ENCODE measurements at regions not wholly inside any gene's neighbourhood (a gene's known extent, or its start where the extent isn't known, plus 50 kb on each side); places are given as distances from the start of the nearest gene placed in this dataset.

GRCh38 chr12:126346087-126346486 lies 1280.9 kb downstream of the AACS start:
- intact Hi-C loops (cut with micrococcal nuclease): no loop called here
- H3K9ac ChIP-seq (ENCODE audit: low read length): no peak overlapping the region
- ChIA-PET POLR2A (ENCODE audit: unreplicated experiment) (no interaction called here), CTCF (no interaction called here)
- H3F3A ChIP-seq (ENCODE audit: low read length, unreplicated experiment): no peaks in the 10 kb centered on the region
- no TSS peak for BruUV-seq (replicated peaks)
- no peaks in the 10 kb centered on the region for H3K27me3 ChIP-seq (ENCODE audit: low read length)
- H3K36me3 ChIP-seq (ENCODE audit: low read depth, low read length): no peaks in the 10 kb centered on the region
- no peaks in the 10 kb centered on the region for H4K20me1 ChIP-seq (ENCODE audit: low read length)
- no peaks in the 10 kb centered on the region for H3K79me2 ChIP-seq (ENCODE audit: low read length)
- no peak overlapping the region for H2AFZ ChIP-seq (ENCODE audit: low read length)
- H3K4me2 ChIP-seq (ENCODE audit: low read length): no peak overlapping the region
- no peak overlapping the region for H3K4me3 ChIP-seq (ENCODE audit: low read length)
- no peaks in the 10 kb centered on the region for H3K9me2 ChIP-seq (replicated peaks; ENCODE audit: low read length)
- H3K9me3 ChIP-seq (ENCODE audit: low read length): 0 out of 2 replicates have a peak, but pooled peaks cover 6% of the 10 kb centered on the region
- ATAC-seq (no peak), DNase-seq (no peak)
- H3K27ac ChIP-seq (ENCODE audit: low read length): no peak overlapping the region
- TF ChIP-seq EZH2 (IDR thresholded peaks at IDR 0.05; ENCODE audit: low read length, unreplicated experiment) (no peak), CTCF (conservative IDR thresholded peaks at IDR 0.05; ENCODE audit: low read depth, low read length) (no peak), EZH2phosphoT487 (IDR thresholded peaks at IDR 0.05; ENCODE audit: borderline replicate concordance, low read length) (no peak)
- H3K4me1 ChIP-seq (ENCODE audit: insufficient read depth, low read length): no peaks in the 10 kb centered on the region

- Histone ChIP-seq H3K9me2 (replicated peaks; ENCODE audit: low read length) (no peaks in the 10 kb centered on the region), H3K27me3 (ENCODE audit: low read length) (no peaks in the 10 kb centered on the region), H3F3A (ENCODE audit: low read length, unreplicated experiment) (no peaks in the 10 kb centered on the region), H2AFZ (ENCODE audit: low read length) (no peak overlapping the region), H3K9me3 (ENCODE audit: low read length) (0 out of 2 replicates have a peak, but pooled peaks cover 6% of the 10 kb centered on the region), H3K4me3 (ENCODE audit: low read length) (no peak overlapping the region), H3K9ac (ENCODE audit: low read length) (no peak overlapping the region), H3K36me3 (ENCODE audit: low read depth, low read length) (no peaks in the 10 kb centered on the region), H4K20me1 (ENCODE audit: low read length) (no peaks in the 10 kb centered on the region), H3K79me2 (ENCODE audit: low read length) (no peaks in the 10 kb centered on the region), H3K4me1 (ENCODE audit: insufficient read depth, low read length) (no peaks in the 10 kb centered on the region), H3K4me2 (ENCODE audit: low read length) (no peak overlapping the region), H3K27ac (ENCODE audit: low read length) (no peak overlapping the region)
- ChIA-PET CTCF (no interaction called here), POLR2A (ENCODE audit: unreplicated experiment) (no interaction called here)
- ATAC-seq: no peak
- intact Hi-C loops (cut with micrococcal nuclease): no loop called here
- no peak for DNase-seq
- TF ChIP-seq CTCF (conservative IDR thresholded peaks at IDR 0.05; ENCODE audit: low read depth, low read length) (peak; percentile 42), EZH2phosphoT487 (IDR thresholded peaks at IDR 0.05; ENCODE audit: borderline replicate concordance, low read length) (no peak), EZH2 (IDR thresholded peaks at IDR 0.05; ENCODE audit: low read length, unreplicated experiment) (no peak)
- no TSS peak for BruUV-seq (replicated peaks)
Measured at GRCh38 chr12:126347421-126347820, 1282.2 kb downstream of the AACS start.

- Histone ChIP-seq H4K20me1 (ENCODE audit: low read length) (no peaks in the 10 kb centered on the region), H3K4me1 (ENCODE audit: insufficient read depth, low read length) (no peaks in the 10 kb centered on the region), H3K27ac (ENCODE audit: low read length) (no peak overlapping the region), H3K9me2 (replicated peaks; ENCODE audit: low read length) (no peaks in the 10 kb centered on the region), H3K36me3 (ENCODE audit: low read depth, low read length) (no peaks in the 10 kb centered on the region), H3K27me3 (ENCODE audit: low read length) (no peaks in the 10 kb centered on the region), H3K79me2 (ENCODE audit: low read length) (no peaks in the 10 kb centered on the region), H3K9me3 (ENCODE audit: low read length) (0 out of 2 replicates have a peak, but pooled peaks cover 6% of the 10 kb centered on the region), H2AFZ (ENCODE audit: low read length) (no peak overlapping the region), H3F3A (ENCODE audit: low read length, unreplicated experiment) (no peaks in the 10 kb centered on the region), H3K4me3 (ENCODE audit: low read length) (no peak overlapping the region), H3K4me2 (ENCODE audit: low read length) (no peak overlapping the region), H3K9ac (ENCODE audit: low read length) (no peak overlapping the region)
- ATAC-seq (no peak), DNase-seq (no peak)
- ChIA-PET POLR2A (ENCODE audit: unreplicated experiment) (no interaction called here), CTCF (no interaction called here)
- TF ChIP-seq EZH2phosphoT487 (IDR thresholded peaks at IDR 0.05; ENCODE audit: borderline replicate concordance, low read length) (no peak), CTCF (conservative IDR thresholded peaks at IDR 0.05; ENCODE audit: low read depth, low read length) (no peak), EZH2 (IDR thresholded peaks at IDR 0.05; ENCODE audit: low read length, unreplicated experiment) (no peak)
- intact Hi-C loops (cut with micrococcal nuclease): no loop called here
- BruUV-seq (replicated peaks): no TSS peak
Measured at GRCh38 chr12:126349383-126349782, 1284.1 kb downstream of the AACS start.

Data from PC-3 (cell line).